ENCODE measurements at regions not wholly inside any gene's neighbourhood (a gene's known extent, or its start where the extent isn't known, plus 50 kb on each side); places are given as distances from the start of the nearest gene placed in this dataset.

DNA sequence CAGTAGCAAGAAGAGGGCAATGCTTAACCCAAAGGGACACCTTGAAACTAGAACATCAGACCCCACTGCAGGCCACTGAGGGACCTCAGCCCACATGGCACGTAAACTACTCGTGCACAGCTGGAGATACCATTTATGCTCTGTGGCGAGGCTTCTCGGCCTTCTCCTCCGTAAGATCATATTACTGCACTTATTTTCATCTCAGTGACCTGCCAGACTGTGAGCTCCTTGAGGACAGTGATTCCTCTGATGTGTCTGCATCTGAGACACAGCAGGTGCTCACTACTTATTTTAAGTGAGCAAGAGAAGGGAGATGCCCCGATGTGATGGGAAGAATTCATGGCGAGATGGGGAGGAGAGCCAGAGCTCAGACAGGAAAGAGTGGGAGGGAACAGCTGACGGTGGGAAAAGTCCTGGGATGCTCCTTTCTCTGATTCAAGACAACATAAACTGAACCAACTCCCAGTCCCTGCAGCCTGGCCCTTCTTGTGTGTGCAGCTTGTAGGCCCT, 137.6 kb downstream of the RPLP1 start:
- no peak for DNase-seq
- Histone ChIP-seq H3K27me3 (ENCODE audit: control insufficient read depth, insufficient read depth, low read length) (peaks cover 2% of the 10 kb centered on the region), H3K4me3 (ENCODE audit: insufficient read depth, low read depth, low read length) (no peak overlapping the region), H3K36me3 (replicated peaks; ENCODE audit: control insufficient read depth, insufficient read depth, low read length) (no peaks in the 10 kb centered on the region)

DNA sequence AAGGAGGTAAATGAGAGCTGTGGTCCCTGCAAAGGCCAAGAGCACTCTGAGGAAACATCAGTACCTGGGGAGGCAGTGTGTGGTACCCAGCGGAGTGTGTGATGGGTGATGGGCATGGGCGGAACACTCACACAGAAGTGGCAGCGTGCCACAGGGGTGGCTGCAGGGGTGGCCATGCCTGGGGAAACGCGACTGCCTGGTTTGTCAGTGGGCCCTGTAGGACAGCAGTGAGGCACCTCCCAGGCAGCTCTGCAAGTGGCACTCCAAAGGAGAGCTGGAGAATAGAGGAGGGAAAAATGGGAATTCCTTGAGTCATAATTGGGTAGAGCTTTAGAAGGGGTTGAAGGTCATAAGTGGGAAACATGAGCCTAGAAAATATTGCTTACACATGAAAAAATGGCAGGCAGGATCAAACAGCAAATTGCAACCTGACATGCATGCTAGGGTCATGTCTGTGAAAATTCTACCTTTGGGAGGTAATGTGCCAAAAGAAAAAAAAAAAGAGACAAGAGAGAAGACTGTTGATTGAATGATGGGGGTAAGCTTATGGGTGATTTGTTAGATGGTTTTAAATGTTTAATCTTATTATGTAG, 138.4 kb downstream of the RPLP1 start:
- no peaks in the 10 kb centered on the region for H3K36me3 ChIP-seq (replicated peaks; ENCODE audit: control insufficient read depth, insufficient read depth, low read length)
- H3K4me3 ChIP-seq (ENCODE audit: insufficient read depth, low read depth, low read length) = no peak overlapping the region
- DNase-seq = no peak
- H3K27me3 ChIP-seq (ENCODE audit: control insufficient read depth, insufficient read depth, low read length) = peaks cover 2% of the 10 kb centered on the region

DNA sequence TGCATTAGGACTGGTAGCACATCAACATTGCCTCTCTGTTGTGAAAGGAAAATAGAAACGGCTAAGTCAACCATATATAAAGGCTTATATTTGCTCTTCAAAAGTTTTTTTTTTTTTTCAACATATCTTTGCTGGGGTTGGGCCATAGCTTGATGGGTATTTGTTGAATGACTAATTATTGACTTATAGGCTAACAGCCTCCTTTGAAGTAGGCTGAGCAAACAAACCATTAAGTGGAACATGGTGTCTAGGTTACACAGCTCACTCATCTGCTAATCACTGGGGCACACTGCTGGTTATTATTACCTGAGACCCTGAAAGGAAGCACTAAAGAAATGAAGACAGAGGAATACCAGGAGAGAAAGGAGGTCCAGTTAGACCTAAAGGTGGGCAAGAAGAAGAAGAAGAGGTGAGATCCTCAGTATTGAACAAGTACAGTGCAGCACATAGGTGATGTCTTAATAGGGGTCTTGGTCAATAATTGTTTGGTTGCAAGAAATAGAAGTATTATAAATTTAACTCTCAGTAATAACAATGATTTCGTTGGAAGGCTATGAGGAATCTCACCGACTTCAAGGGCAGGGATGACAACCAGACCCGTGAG, 139.4 kb downstream of the RPLP1 start:
- Histone ChIP-seq H3K4me3 (ENCODE audit: insufficient read depth, low read depth, low read length) (no peak overlapping the region), H3K27me3 (ENCODE audit: control insufficient read depth, insufficient read depth, low read length) (peaks cover 2% of the 10 kb centered on the region), H3K36me3 (replicated peaks; ENCODE audit: control insufficient read depth, insufficient read depth, low read length) (no peaks in the 10 kb centered on the region)
- no peak for DNase-seq

DNA sequence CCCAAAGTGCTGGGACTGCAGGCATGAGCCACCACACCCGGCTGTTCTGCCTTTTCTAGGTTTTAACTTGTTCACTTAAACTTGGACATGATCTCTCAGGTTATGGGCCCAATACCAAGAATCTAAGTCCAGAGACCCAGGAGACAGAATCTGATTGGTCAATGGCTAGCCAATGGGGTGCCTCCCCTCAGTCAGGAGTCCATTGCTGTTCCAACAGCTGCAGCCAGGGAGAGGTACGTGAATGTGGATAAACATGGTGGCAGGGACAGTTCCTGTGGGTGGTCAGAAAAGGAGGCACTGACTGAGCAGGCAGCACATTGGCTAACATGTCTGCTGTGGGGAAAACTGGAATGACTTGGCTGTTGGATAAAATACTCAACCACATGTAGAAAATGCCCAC, 140.3 kb downstream of the RPLP1 start:
- no peaks in the 10 kb centered on the region for H3K36me3 ChIP-seq (replicated peaks; ENCODE audit: control insufficient read depth, insufficient read depth, low read length)
- no peak for DNase-seq
- no peak overlapping the region for H3K4me3 ChIP-seq (ENCODE audit: insufficient read depth, low read depth, low read length)
- peaks cover 2% of the 10 kb centered on the region for H3K27me3 ChIP-seq (ENCODE audit: control insufficient read depth, insufficient read depth, low read length)

DNA sequence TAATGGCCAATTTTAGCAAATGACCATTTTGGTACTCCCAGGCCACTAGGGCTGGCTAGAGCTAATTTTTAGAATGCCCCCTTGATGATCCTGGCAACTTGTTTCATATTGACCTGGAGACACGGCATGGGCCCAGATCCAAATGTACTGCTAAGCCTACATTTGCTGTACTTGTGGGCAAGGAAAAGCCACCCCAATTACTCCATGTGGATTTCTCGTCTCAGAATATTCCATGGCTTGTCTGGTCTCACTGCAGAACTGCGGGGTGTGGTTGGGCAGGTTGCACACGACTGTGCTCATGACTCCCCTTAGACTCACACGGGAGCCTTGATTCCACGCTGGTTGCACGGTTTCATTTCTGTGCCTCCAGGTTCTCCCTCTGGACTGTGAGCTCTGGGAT, 140.9 kb downstream of the RPLP1 start:
- H3K27me3 ChIP-seq (ENCODE audit: control insufficient read depth, insufficient read depth, low read length) = peaks cover 2% of the 10 kb centered on the region
- no peak overlapping the region for H3K4me3 ChIP-seq (ENCODE audit: insufficient read depth, low read depth, low read length)
- H3K36me3 ChIP-seq (replicated peaks; ENCODE audit: control insufficient read depth, insufficient read depth, low read length) = no peaks in the 10 kb centered on the region
- no peak for DNase-seq

DNA sequence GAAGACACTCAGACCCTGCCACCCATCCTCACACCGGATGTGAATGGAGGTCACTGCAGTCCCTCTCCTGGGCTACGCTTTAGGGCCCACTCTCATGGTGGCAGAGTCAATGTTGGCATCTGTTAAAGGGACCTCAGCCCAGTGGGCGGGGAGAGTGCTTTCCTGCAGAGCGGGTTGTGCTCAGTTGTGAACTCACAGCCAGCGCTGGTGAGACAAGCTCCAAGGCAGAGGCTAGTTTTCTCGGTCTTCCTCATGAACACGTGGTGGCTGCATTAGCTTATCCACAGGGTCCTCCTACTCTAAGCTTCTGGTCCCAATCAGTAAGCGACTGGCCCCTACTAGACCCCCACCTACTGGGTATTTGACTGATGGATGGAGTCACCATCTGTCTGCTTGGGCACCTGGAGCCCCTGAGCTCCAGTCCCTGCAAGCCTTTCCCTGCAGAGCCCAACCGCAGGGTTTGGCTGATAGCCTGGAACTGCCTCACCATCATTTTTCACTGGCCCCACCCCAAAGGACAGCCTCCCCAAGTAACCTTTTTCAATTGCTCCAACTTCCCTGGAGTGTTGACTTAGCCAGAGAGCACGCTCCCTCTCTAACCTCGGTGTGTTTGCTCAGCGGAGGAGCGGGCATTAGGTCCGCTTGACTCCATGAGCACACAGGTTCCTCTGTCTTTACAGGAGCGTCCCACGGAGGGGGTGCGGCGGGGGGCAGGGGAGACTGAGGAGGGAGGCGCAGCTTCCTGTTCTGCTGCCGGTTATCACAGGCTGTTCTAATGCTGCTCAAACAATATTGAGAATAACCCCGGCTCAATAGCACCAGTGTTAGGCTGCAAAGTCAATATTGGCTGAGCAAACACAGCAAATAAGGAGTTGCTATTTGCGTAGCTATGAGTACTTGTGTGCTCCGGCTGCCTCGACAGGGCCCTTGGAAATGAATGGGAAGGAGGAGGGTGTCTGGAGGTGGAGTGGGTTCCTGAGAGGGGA, 141.7 kb downstream of the RPLP1 start:
- no peak for DNase-seq
- Histone ChIP-seq H3K4me3 (ENCODE audit: insufficient read depth, low read depth, low read length) (no peak overlapping the region), H3K27me3 (ENCODE audit: control insufficient read depth, insufficient read depth, low read length) (peaks cover 2% of the 10 kb centered on the region), H3K36me3 (replicated peaks; ENCODE audit: control insufficient read depth, insufficient read depth, low read length) (no peaks in the 10 kb centered on the region)

DNA sequence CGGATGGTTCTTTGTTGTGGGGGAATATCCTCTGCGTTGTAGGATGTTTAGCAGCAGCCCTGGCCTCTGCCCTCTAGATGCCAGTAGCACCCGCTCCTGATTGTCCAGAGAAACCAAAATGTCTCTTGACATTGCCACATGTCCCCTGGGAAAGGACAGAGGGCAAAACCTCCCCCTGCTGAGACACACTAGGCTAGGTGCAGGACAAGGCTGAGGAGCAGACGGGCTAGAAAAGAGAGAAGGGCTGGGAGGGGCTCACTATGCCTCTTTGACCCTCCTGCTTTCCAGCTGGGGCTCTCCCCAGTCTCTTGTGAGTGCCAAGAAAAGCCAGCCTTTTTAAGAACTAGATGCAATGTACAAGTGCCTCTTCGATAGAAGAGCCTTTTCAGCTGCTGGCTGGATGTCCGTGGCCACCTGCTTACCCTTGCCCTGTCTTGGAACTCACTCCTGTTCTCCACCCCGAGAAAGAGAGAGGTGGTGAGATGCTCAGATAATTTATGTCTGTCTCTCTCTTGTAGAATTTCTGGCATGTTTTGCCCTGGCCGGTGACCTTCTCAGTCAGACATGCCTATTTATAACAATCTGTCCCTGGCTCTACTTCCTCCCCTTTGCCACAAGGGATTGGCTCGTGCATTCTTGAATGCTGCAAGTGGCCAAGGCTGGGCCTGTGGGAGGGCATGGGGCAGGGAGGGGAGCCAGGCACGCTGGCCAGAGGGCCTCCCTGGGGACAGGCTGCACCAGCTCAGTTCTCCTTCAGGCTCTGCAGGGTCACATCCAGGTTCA, 142.6 kb downstream of the RPLP1 start:
- H3K36me3 ChIP-seq (replicated peaks; ENCODE audit: control insufficient read depth, insufficient read depth, low read length) = no peaks in the 10 kb centered on the region
- peaks cover 4% of the 10 kb centered on the region for H3K27me3 ChIP-seq (ENCODE audit: control insufficient read depth, insufficient read depth, low read length)
- no peak for DNase-seq
- no peak overlapping the region for H3K4me3 ChIP-seq (ENCODE audit: insufficient read depth, low read depth, low read length)

DNA sequence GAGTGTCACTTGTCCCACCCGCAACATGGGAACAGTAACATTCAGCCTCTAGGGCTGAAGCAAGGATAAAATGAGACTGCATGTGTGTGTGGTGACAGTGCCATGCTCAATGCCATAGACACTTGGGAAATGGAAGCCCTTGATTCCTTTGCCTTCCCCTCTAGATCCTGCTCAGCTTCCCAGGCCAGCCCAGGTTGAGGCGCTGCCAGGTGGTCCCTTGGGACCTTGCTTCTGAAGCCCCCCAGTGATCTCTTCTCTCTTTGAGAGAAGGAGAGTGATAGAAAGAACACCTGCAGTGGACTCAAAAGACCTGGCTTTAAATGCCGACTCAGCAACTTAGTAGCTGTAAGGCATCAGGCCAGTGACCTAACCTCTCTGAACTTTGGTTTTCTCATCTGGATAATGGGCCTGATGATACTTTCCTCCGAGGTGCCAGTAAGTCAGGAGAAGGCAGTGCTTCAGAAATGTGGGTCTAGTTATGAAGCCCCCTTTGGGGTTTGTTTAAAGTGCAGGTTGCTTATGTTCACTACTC, 144.5 kb downstream of the RPLP1 start:
- no peak for DNase-seq
- peaks cover 4% of the 10 kb centered on the region for H3K27me3 ChIP-seq (ENCODE audit: control insufficient read depth, insufficient read depth, low read length)
- H3K4me3 ChIP-seq (ENCODE audit: insufficient read depth, low read depth, low read length) = no peak overlapping the region
- no peaks in the 10 kb centered on the region for H3K36me3 ChIP-seq (replicated peaks; ENCODE audit: control insufficient read depth, insufficient read depth, low read length)

DNA sequence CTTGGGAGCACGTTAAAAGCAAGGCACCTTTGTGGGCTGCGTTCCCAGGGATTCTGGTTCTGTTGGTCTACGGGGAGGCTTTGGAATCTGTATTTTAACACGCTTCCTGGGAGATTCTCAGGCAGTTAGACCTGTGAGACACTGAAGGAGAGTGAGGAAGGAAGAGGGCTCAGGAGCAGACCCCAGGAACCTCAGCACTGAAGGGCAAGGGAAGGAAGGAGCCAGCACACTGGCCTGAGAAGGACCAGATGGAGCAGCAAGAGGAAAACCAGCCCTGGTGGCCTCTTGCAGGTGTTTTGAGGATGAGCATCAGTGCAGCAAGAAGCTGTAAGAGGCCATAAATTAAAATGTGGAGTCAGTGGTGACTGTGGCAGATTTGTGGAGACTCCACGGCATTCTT, 146.7 kb downstream of the RPLP1 start:
- no peak for DNase-seq
- Histone ChIP-seq H3K4me3 (ENCODE audit: insufficient read depth, low read depth, low read length) (no peak overlapping the region), H3K36me3 (replicated peaks; ENCODE audit: control insufficient read depth, insufficient read depth, low read length) (no peaks in the 10 kb centered on the region), H3K27me3 (ENCODE audit: control insufficient read depth, insufficient read depth, low read length) (peaks cover 4% of the 10 kb centered on the region)

DNA sequence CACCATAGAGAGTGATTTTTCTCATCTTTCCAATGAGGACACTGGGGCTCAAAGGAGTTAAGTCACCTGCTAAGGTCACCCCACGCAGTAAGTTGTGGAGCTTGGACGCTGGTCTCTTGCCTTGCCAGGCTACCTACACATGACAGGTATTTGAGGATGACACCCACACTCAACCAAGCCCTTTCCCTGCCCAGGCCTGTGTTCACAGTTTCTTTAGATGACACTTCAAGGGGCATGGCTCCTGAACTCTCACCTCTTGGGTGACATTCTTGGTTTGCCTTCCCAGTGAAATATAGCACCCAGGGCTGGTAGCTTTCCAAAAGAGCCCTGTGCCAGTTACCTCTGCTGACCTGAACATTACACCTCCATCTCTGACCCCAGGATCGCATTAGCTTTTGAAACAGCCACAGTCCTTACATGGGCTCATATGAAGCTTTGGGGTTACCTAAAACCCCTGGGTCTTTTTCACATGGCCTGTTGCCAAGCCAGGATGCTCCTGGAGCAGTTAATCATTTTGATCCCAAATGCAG, 148.0 kb downstream of the RPLP1 start:
- Histone ChIP-seq H3K36me3 (replicated peaks; ENCODE audit: control insufficient read depth, insufficient read depth, low read length) (no peaks in the 10 kb centered on the region), H3K4me3 (ENCODE audit: insufficient read depth, low read depth, low read length) (no peak overlapping the region), H3K27me3 (ENCODE audit: control insufficient read depth, insufficient read depth, low read length) (peaks cover 2% of the 10 kb centered on the region; the same call in 1 of the 2 replicates)
- no peak for DNase-seq

DNA sequence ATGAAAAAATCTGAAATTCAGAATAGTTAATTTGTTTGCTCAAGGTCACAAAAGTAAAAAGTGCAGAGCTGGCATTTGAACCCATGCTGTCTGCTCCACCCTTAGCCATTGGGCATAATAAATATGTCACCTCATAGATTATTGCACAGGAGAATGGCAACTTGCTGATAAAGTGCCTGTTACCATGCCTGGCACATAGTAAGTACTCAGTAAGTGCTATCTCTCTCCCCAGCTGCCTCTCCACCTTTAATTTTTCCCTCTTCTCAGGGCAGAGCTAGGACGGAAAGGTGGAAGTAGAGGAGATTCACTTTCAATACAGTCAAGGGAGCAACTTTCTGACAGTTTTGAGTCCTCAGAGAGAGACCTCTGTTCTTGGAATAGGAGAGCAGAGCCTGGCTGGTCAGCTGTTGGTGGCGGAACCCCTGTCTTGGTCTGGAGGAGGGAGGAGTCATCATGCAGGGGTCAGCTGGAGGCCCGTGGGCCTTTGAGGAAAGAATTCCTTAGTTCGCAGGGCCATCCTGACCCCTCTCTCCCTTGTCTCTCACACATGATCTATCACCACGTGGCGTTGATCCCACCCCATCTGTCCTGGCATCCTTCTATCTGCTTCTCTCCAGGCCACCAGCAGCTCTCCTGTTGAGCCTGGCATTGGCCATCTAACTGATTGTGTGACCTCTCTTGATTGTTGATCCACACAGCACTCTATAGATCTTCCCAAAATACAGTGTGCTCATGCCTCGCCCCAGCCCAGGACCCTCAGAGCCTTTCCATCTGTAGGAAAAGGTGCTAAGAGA, 149.3 kb downstream of the RPLP1 start:
- no peaks in the 10 kb centered on the region for H3K36me3 ChIP-seq (replicated peaks; ENCODE audit: control insufficient read depth, insufficient read depth, low read length)
- H3K27me3 ChIP-seq (ENCODE audit: control insufficient read depth, insufficient read depth, low read length) = peaks cover 2% of the 10 kb centered on the region; the same call in 1 of the 2 replicates
- no peak overlapping the region for H3K4me3 ChIP-seq (ENCODE audit: insufficient read depth, low read depth, low read length)
- no peak for DNase-seq

DNA sequence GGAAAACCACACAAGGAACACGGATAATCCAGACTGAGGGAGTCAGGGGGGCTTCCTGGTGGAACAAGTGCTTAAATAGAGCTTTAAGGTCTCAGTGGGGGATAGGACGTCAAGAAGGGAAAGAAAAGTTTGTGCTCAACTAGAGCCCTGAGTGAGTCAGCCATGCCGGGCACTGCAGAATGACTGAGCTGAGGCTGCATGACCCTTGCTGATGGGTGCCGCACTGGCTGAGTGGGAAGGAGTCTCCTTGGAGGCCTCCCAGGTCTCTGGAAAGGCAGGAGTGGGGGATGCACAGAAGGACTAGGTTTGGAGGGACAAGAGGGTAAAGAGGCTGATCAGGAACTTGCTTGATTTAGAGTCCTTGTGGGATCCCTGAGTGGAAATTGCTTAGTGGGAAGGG, 150.3 kb downstream of the RPLP1 start:
- peaks cover 2% of the 10 kb centered on the region; the same call in 1 of the 2 replicates for H3K27me3 ChIP-seq (ENCODE audit: control insufficient read depth, insufficient read depth, low read length)

DNA sequence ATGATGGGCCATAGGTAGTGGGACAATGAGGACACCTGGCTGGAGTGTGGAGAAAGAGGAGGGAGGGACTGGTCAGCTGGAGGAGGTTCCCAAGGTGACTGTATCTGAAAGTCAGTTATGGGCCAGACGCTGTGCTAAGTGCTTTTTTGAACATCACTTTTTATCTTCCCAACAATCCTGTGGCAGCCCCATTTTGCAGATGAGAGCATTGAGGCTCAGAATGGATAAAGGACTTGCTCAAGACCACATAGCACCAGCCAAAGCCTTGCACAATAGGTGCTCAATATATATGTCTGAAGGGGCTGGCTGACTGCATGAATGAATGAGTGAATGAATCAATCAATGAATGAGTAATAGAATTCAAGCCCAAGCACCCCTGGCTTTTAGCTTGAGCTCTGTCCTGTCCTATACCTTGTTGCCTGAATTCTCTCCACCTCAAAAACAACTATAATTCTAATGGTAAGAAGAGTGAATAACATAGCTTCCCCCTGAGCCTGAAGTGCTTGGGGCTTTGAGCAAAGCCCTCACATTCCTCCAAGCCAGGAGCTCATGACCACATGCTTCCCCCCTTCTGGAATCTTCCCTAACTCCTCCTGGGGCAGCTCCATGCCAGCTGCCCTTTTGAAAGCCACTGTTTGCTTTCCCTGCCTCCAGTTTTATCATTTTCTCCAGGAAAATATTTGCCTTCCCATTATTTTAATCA, 150.9 kb downstream of the RPLP1 start:
- peaks cover 2% of the 10 kb centered on the region; the same call in 1 of the 2 replicates for H3K27me3 ChIP-seq (ENCODE audit: control insufficient read depth, insufficient read depth, low read length)
- DNase-seq = no peak
- H3K36me3 ChIP-seq (replicated peaks; ENCODE audit: control insufficient read depth, insufficient read depth, low read length) = no peaks in the 10 kb centered on the region
- no peak overlapping the region for H3K4me3 ChIP-seq (ENCODE audit: insufficient read depth, low read depth, low read length)

More for the DNA sequence above, 150.3 kb downstream of the RPLP1 start:
- Histone ChIP-seq H3K4me3 (ENCODE audit: insufficient read depth, low read depth, low read length) (no peak overlapping the region), H3K36me3 (replicated peaks; ENCODE audit: control insufficient read depth, insufficient read depth, low read length) (no peaks in the 10 kb centered on the region)
- DNase-seq = no peak
